ENCODE measurements at regions not wholly inside any gene's neighbourhood (a gene's known extent, or its start where the extent isn't known, plus 50 kb on each side); places are given as distances from the start of the nearest gene placed in this dataset.

DNA sequence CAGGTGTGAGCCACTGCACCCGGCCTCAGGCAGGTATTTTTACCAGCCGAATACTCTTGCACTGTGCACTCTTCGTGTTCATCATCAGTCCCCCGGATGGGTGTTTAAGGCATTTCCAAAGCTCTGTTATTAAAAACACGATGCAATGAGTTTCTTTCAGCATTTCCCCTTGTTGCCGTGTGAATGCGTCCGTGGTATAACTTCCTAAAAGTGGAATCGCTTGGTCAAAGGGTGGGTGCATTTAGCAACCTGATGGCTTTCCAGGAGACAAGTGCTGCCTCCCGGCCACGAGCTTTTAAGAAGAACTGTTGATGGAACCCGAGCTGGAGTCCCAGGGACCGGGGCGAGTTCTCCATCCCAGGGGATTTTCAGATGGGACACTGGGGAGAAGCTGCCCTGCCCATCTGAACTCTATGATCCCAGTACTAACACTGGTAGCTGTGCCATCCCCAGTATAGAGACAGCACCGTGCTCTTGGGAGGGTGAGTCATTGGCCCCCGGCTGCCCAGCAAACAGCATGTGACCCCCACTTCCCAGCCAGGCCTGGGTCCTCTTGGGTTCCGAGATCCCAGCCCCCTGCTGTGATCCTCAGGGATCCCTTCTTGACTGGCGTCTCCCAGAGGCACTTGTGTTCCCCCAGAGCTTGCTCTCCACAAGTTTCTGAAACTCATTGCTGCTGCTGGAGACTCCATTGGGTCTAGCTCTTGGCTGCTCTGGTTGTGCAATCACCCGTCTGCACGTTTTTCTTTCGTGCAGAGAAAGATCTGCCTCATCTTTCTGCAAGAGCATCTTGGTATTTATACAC lies 169.5 kb upstream of the IER5L start:
- Histone ChIP-seq H3K9me3 (ENCODE audit: control insufficient read depth in 5 of 5, low read length in 5 of 5) (no peaks in the 10 kb centered on the region), H3K9ac (ENCODE audit: low read length in 5 of 5) (no peak overlapping the region), H3K36me3 (ENCODE audit: control insufficient read depth in 5 of 5, insufficient read depth in 5 of 5, low read length in 5 of 5) (no peaks in the 10 kb centered on the region), H3K4me3 (ENCODE audit: low read depth in 1 of 5, low read length in 5 of 5) (no peak overlapping the region), H3K27ac (ENCODE audit: low read depth, low read length) (no peak overlapping the region), H3K27me3 (ENCODE audit: control insufficient read depth in 5 of 5, insufficient read depth in 4 of 5, low read length in 5 of 5) (peaks cover 2 to 16% (median 5%) of the 10 kb centered on the region in 5 donors), H3K4me1 (ENCODE audit: control insufficient read depth in 5 of 5, insufficient read depth in 5 of 5, low read length in 5 of 5) (peaks cover 5 to 40% (median 30%) of the 10 kb centered on the region in 5 donors)

DNA sequence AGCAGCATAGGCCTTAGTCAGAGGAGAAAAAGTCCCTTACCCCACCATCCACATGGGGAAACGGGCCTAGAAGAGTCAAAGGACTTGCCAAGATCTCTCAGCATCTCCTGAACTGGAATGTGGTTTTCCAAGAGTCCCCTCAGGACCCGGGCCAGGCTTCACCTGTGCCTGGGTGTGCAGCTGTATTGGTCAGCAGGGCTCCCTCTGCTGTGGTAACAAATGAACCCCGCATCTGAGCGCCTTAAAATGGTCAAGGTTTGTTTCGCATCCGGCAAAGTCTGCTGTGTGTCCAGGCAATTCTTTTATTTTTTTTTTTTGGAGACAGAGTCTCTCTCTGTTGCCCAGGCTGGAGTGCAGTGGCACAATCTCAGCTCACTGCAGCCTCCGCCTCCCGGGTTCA lies 168.0 kb upstream of the IER5L start:
- peaks cover 5 to 42% (median 32%) of the 10 kb centered on the region in 5 donors for H3K4me1 ChIP-seq (ENCODE audit: control insufficient read depth in 5 of 5, insufficient read depth in 5 of 5, low read length in 5 of 5)
- H3K27me3 ChIP-seq (ENCODE audit: control insufficient read depth in 5 of 5, insufficient read depth in 4 of 5, low read length in 5 of 5), result peaks cover 0 to 10% (median 3%) of the 10 kb centered on the region in 5 donors
- H3K9ac ChIP-seq (ENCODE audit: low read length in 5 of 5), result peak overlapping the region in 1 of 5 donors; percentile 51
- H3K9me3 ChIP-seq (ENCODE audit: control insufficient read depth in 5 of 5, low read length in 5 of 5), result no peaks in the 10 kb centered on the region
- no peak overlapping the region for H3K4me3 ChIP-seq (ENCODE audit: low read depth in 1 of 5, low read length in 5 of 5)
- no peaks in the 10 kb centered on the region for H3K36me3 ChIP-seq (ENCODE audit: control insufficient read depth in 5 of 5, insufficient read depth in 5 of 5, low read length in 5 of 5)
- no peak overlapping the region for H3K27ac ChIP-seq (ENCODE audit: low read depth, low read length)

DNA sequence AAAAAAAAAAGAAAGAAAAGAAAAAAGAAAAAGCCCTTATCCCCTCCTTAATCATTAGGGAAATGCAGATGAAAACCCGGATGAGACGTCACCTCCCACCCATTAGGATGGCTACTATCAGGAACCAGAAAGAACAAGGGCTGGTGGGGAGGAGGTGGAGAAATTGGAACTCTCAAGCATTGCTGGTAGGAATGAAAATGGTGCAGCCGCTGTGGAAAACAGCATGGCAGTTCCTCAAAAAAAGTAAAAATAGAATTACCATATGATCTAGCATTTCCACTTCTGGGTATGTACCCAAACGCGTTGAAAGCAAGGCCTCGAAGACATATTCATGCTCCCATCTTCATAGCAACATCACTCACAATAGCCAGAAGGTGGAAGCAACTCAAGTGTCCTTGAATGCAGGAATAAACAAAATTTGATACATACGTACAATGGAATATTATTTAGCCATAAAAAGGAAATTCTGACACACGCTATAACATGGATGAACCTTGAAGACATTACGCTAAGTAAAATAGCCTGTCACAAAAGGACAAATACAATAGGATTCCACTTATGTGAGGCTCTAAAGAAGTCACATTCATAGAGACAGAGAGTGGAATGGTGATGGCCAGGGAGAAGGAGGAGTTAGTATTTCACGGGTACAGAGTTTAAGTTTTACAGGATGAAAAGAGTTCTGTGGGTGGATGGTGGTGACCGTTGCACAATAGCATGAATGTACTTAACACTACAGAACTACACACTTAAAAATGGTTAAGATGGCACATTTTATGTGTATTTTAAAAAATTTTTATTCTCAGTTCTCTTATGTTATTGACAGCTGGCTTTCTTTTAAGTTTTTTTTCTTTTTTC lies 166.8 kb upstream of the IER5L start:
- Histone ChIP-seq H3K4me3 (ENCODE audit: low read depth in 1 of 5, low read length in 5 of 5) (no peak overlapping the region), H3K4me1 (ENCODE audit: control insufficient read depth in 5 of 5, insufficient read depth in 5 of 5, low read length in 5 of 5) (peaks cover 5 to 46% (median 37%) of the 10 kb centered on the region in 5 donors), H3K27ac (ENCODE audit: low read depth, low read length) (peak overlapping the region; percentile 41), H3K36me3 (ENCODE audit: control insufficient read depth in 5 of 5, insufficient read depth in 5 of 5, low read length in 5 of 5) (no peaks in the 10 kb centered on the region), H3K27me3 (ENCODE audit: control insufficient read depth in 5 of 5, insufficient read depth in 4 of 5, low read length in 5 of 5) (peaks cover 0 to 8% (median 0%) of the 10 kb centered on the region in 5 donors), H3K9me3 (ENCODE audit: control insufficient read depth in 5 of 5, low read length in 5 of 5) (no peaks in the 10 kb centered on the region), H3K9ac (ENCODE audit: low read length in 5 of 5) (no peak overlapping the region)

DNA sequence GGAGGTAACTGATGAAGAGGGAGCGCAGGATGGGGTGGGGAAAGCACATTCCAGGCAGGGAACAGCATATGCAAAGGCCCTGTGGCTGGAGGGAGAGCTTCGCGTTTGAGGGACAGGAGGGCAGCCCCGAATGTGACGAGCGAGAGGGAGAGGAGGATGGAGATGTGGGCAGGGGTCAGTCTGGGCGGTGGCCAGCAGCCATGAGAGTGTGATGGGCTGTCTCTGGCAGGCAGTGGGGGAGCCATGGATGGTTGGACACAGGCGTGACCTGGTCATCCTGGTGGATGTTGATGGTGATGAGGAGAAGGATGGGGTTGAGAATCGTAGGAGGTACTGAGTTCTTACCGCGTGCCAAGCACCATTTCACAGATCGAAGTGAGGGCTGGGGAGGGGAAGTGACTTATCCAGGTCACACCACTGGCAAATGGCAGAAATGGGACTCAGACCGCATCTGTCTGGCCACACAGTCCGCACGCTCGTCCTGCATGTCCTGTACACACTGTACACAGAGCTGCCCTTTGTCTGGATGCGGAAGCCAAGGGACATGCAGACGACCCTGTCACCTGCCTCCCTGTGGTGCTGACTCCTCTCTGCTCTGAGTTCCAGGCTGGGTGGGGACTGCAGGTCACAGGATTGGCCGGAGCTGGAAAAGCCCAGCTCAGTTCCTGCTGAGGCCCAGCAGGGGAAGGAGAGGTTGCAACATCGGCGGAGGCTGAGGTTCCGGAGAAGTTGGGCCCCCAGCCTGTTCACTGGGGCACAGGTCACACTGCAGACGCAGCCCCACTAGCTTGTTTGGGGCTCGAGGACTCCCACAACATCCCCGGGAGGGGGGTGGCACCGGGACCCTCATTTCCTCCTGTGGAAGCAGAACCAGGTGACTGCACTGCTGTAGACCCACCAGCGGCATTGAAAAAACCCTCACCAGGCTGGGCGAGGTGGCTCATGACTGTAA lies 165.6 kb upstream of the IER5L start:
- peaks cover 5 to 58% (median 42%) of the 10 kb centered on the region in 5 donors for H3K4me1 ChIP-seq (ENCODE audit: control insufficient read depth in 5 of 5, insufficient read depth in 5 of 5, low read length in 5 of 5)
- peak overlapping the region in 1 of 5 donors; percentile 26 for H3K4me3 ChIP-seq (ENCODE audit: low read depth in 1 of 5, low read length in 5 of 5)
- peaks cover 0 to 6% (median 0%) of the 10 kb centered on the region in 5 donors for H3K27me3 ChIP-seq (ENCODE audit: control insufficient read depth in 5 of 5, insufficient read depth in 4 of 5, low read length in 5 of 5)
- H3K27ac ChIP-seq (ENCODE audit: low read depth, low read length), result peak overlapping the region; percentile 41
- no peaks in the 10 kb centered on the region for H3K9me3 ChIP-seq (ENCODE audit: control insufficient read depth in 5 of 5, low read length in 5 of 5)
- H3K36me3 ChIP-seq (ENCODE audit: control insufficient read depth in 5 of 5, insufficient read depth in 5 of 5, low read length in 5 of 5), result no peaks in the 10 kb centered on the region
- peak overlapping the region in 1 of 5 donors; percentile 41 for H3K9ac ChIP-seq (ENCODE audit: low read length in 5 of 5)

DNA sequence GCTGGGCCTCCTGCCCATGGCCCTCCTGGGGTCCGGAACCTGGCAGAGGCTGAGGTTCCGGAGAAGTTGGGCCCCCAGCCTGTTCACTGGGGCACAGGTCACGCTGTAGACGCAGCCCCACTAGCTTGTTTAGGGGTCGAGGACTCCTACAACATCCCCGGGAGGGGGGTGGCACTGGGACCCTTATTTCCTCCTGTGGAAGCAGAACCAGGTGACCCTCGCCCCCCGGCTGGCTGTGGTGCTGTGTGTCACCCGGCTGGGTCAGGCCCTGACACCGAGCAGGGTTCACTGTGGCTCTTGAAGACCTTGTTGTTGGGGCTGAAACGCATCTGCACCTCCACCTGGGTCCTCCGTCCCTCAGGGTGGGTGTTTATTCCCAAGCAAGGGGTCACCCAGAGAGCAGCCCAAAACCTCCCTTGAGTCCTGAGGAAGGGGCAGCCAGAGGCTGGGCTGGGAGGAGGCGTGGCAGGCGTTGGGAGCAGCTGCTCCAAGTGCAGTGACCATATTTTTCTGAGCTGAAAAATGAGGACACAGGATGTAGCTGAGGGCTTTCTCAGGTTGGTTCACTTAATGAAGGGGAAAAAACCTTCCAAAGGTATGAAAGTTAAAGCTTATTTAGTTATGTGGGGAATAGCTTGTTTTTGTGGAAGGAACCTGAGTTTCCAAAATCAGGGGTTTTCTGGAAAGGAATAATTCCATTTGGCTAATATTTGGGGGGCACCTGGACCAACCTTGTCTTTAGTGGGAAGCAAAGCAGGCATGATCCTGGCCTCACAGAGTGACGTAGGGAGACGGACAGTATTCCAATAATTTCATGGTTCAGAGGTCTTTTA lies 164.7 kb upstream of the IER5L start:
- peaks cover 0 to 3% (median 0%) of the 10 kb centered on the region in 5 donors for H3K27me3 ChIP-seq (ENCODE audit: control insufficient read depth in 5 of 5, insufficient read depth in 4 of 5, low read length in 5 of 5)
- no peaks in the 10 kb centered on the region for H3K36me3 ChIP-seq (ENCODE audit: control insufficient read depth in 5 of 5, insufficient read depth in 5 of 5, low read length in 5 of 5)
- H3K9me3 ChIP-seq (ENCODE audit: control insufficient read depth in 5 of 5, low read length in 5 of 5), result no peaks in the 10 kb centered on the region
- peak overlapping the region; percentile 41 for H3K27ac ChIP-seq (ENCODE audit: low read depth, low read length)
- peak overlapping the region in 1 of 5 donors; percentile 28 for H3K9ac ChIP-seq (ENCODE audit: low read length in 5 of 5)
- no peak overlapping the region for H3K4me3 ChIP-seq (ENCODE audit: low read depth in 1 of 5, low read length in 5 of 5)
- peaks cover 5 to 59% (median 42%) of the 10 kb centered on the region in 5 donors for H3K4me1 ChIP-seq (ENCODE audit: control insufficient read depth in 5 of 5, insufficient read depth in 5 of 5, low read length in 5 of 5)

DNA sequence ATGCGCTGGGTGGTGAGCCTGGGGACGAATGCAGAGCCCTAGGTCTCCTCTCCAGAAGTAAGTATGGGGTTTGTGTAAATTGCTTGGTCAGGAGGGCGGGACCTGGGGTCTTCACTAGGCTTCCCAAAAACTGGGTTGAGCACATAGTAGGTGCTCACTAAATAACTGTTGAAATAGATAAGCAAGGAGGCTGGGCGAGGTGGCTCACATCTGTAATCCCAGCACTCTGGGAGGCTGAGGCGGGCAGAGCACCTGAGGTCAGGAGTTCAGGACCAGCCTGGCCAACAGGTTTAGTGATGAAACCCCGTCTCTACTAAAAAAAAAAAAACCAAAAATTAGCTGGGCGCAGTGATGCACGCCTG lies 163.9 kb upstream of the IER5L start:
- H3K9me3 ChIP-seq (ENCODE audit: control insufficient read depth in 5 of 5, low read length in 5 of 5), result no peaks in the 10 kb centered on the region
- no peaks in the 10 kb centered on the region for H3K36me3 ChIP-seq (ENCODE audit: control insufficient read depth in 5 of 5, insufficient read depth in 5 of 5, low read length in 5 of 5)
- H3K9ac ChIP-seq (ENCODE audit: low read length in 5 of 5), result no peak overlapping the region
- peaks cover 5 to 61% (median 44%) of the 10 kb centered on the region in 5 donors for H3K4me1 ChIP-seq (ENCODE audit: control insufficient read depth in 5 of 5, insufficient read depth in 5 of 5, low read length in 5 of 5)
- peaks cover 0 to 3% (median 0%) of the 10 kb centered on the region in 5 donors for H3K27me3 ChIP-seq (ENCODE audit: control insufficient read depth in 5 of 5, insufficient read depth in 4 of 5, low read length in 5 of 5)
- no peak overlapping the region for H3K27ac ChIP-seq (ENCODE audit: low read depth, low read length)
- H3K4me3 ChIP-seq (ENCODE audit: low read depth in 1 of 5, low read length in 5 of 5), result no peak overlapping the region

DNA sequence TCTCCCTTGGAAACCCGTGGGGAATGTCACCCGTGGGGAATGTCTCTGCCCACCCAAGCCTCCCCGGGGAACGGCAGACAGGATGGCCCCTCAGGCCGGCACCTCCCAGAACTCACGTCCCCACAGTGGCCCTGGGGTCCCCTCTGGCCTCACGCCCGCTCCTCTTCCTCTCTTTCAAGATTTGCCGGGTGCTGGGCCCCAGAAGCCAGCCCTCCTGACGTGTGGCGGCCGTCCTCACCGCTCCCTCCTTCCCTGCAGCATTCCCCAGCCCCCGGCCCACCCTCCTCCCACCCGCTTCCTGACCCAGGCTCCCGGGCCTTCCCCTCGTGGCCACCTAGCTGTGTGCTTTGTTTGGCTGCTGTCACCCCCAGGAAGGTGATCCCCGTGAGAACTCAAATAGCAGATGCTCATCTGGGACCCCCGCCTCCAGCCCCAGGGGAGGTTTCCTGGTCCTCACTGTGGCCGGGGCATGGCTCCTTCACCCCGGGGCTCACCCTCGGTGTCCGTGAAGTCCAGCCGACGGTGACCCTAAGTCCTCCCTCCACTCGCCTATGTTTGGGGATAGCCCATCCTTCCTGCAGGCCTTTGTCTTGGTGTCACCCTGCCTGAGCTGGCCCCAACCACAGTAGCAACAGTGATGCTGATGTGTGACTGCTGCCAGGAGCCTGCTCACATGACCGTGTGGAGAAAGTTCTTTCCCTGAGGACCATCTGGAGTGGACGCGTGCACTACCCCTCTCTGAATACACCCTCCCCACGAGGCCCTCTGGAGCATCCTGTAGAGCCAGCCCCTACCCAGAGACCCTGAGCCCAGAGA lies 163.3 kb upstream of the IER5L start:
- no peaks in the 10 kb centered on the region for H3K9me3 ChIP-seq (ENCODE audit: control insufficient read depth in 5 of 5, low read length in 5 of 5)
- H3K27me3 ChIP-seq (ENCODE audit: control insufficient read depth in 5 of 5, insufficient read depth in 4 of 5, low read length in 5 of 5), result peaks cover 0 to 3% (median 0%) of the 10 kb centered on the region in 5 donors
- no peak overlapping the region for H3K27ac ChIP-seq (ENCODE audit: low read depth, low read length)
- no peak overlapping the region for H3K4me3 ChIP-seq (ENCODE audit: low read depth in 1 of 5, low read length in 5 of 5)
- no peak overlapping the region for H3K9ac ChIP-seq (ENCODE audit: low read length in 5 of 5)
- peaks cover 5 to 60% (median 46%) of the 10 kb centered on the region in 5 donors for H3K4me1 ChIP-seq (ENCODE audit: control insufficient read depth in 5 of 5, insufficient read depth in 5 of 5, low read length in 5 of 5)
- no peaks in the 10 kb centered on the region for H3K36me3 ChIP-seq (ENCODE audit: control insufficient read depth in 5 of 5, insufficient read depth in 5 of 5, low read length in 5 of 5)

DNA sequence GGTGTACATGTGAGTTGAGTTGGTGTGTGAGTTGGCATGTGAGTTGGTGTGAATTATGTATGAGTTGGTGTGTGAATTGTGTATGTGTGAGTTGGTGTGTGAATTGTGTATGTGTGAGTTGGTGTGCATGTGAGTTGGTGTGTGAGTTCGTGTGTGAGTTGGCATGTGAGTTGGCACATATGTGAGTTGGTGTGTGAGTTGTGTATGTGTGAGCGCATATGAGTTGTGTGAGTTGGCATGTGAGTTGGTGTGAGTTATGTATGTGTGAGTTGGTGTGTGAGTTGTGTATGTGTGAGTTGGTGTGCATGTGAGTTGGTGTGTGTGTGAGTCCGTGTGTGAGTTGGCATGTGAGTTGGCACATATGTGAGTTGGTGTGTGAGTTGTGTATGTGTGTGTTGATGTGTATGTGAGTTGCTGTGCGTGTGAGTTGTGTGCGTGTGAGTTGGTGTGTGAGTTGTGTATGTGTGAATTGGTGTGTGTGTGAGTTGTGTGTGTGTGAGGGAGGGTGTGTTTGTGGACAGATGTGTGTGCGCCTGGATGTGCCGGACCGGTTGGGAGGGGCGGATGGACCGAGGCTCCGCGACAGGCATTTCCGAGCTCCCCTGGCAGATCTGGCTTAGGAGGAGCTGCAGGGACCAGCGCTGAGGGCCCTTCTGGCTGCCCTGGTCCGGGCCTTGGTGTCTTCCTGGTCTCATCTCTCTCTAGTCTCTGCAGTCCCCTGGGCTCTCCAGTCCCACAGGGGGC lies 162.5 kb upstream of the IER5L start:
- Histone ChIP-seq H3K27ac (ENCODE audit: low read depth, low read length) (no peak overlapping the region), H3K27me3 (ENCODE audit: control insufficient read depth in 5 of 5, insufficient read depth in 4 of 5, low read length in 5 of 5) (peaks cover 0 to 3% (median 0%) of the 10 kb centered on the region in 5 donors), H3K9ac (ENCODE audit: low read length in 5 of 5) (no peak overlapping the region), H3K4me3 (ENCODE audit: low read depth in 1 of 5, low read length in 5 of 5) (no peak overlapping the region), H3K36me3 (ENCODE audit: control insufficient read depth in 5 of 5, insufficient read depth in 5 of 5, low read length in 5 of 5) (no peaks in the 10 kb centered on the region), H3K9me3 (ENCODE audit: control insufficient read depth in 5 of 5, low read length in 5 of 5) (no peaks in the 10 kb centered on the region), H3K4me1 (ENCODE audit: control insufficient read depth in 5 of 5, insufficient read depth in 5 of 5, low read length in 5 of 5) (peaks cover 5 to 61% (median 54%) of the 10 kb centered on the region in 5 donors)
